GM18909 (cell line): ENCODE measurements at regions not wholly inside any gene's neighbourhood (a gene's known extent, or its start where the extent isn't known, plus 50 kb on each side); places are given as distances from the start of the nearest gene placed in this dataset.
"Not testable (repeated sequence)": the region's sequence is repeated elsewhere in the genome, so short reads cannot be mapped to it uniquely, and the experiment has no call there.

Experiments used
- ATAC-seq: cut with Tn5 transposase; IDR thresholded peaks from one replicate; pipeline ENCODE4 v1.9.1; 2021; ENCODE audit warnings: mild to moderate bottlenecking; ENCODE audit not compliant: unreplicated experiment, poor library complexity

GRCh38 chr10:62938672-62939071, 122.5 kb upstream of the EGR2 start:
- no peak for ATAC-seq

- no peak for ATAC-seq
Measured at GRCh38 chr10:62937674-62938073, 121.5 kb upstream of the EGR2 start.

- ATAC-seq, result no peak
Measured at GRCh38 chr10:62935022-62935421, 118.9 kb upstream of the EGR2 start.

- ATAC-seq, result no peak
Measured at GRCh38 chr10:62934258-62934657, 118.1 kb upstream of the EGR2 start.

- not testable (repeated sequence) for ATAC-seq
Measured at GRCh38 chr10:62928763-62929162, 112.6 kb upstream of the EGR2 start.

GRCh38 chr10:62926407-62926806, 110.2 kb upstream of the EGR2 start:
- no peak for ATAC-seq

GRCh38 chr10:62924344-62924748, 108.2 kb upstream of the EGR2 start:
- ATAC-seq, result no peak

GRCh38 chr10:62919776-62920175, 103.6 kb upstream of the EGR2 start:
- ATAC-seq, result no peak

- peak; percentile 70 for ATAC-seq
Measured at GRCh38 chr10:62917475-62918238, 101.5 kb upstream of the EGR2 start.

GRCh38 chr10:62916141-62916603, 100.0 kb upstream of the EGR2 start:
- ATAC-seq, result no peak

GRCh38 chr10:62915158-62915557, 99.0 kb upstream of the EGR2 start:
- no peak for ATAC-seq

- peak; percentile 36 for ATAC-seq
Measured at GRCh38 chr10:62912086-62912485, 95.9 kb upstream of the EGR2 start.

- ATAC-seq, result no peak
Measured at GRCh38 chr10:62911210-62911963, 95.2 kb upstream of the EGR2 start.

GRCh38 chr10:62907470-62908212, 91.5 kb upstream of the EGR2 start:
- peak; percentile 78 for ATAC-seq

GRCh38 chr10:62904281-62904875, 88.2 kb upstream of the EGR2 start:
- ATAC-seq, result no peak

- ATAC-seq, result no peak
Measured at GRCh38 chr10:62903828-62904227, 87.7 kb upstream of the EGR2 start.

GRCh38 chr10:62900829-62901571, 84.8 kb upstream of the EGR2 start:
- ATAC-seq, result no peak

GRCh38 chr10:62899311-62899710, 83.1 kb upstream of the EGR2 start:
- no peak for ATAC-seq

- ATAC-seq, result no peak
Measured at GRCh38 chr10:62895063-62895462, 78.9 kb upstream of the EGR2 start.

- ATAC-seq, result no peak
Measured at GRCh38 chr10:62894156-62894555, 78.0 kb upstream of the EGR2 start.
